ENCODE measurements at regions not wholly inside any gene's neighbourhood (a gene's known extent, or its start where the extent isn't known, plus 50 kb on each side); places are given as distances from the start of the nearest gene placed in this dataset.

DNA sequence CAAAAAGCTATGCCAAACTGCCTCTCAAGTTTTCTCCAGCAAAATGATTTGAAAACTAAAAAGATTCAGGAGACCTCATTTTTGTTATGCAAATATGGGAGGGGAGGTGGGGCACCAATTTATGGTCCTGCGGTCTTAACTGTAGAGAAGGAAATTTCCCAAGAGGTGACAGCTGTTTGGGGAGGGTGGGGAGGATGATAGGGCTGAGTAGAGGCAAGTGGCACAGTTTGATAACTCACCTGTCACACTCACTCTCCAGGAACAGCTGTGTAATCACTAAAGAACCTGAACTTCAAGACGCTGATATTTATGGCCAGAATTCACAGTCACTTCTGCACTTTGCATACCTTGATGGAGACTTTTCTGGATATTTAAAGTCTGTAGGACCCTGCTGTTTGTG is 232.9 kb upstream of the STARD13 start:
- TF ChIP-seq, protein P1, sequence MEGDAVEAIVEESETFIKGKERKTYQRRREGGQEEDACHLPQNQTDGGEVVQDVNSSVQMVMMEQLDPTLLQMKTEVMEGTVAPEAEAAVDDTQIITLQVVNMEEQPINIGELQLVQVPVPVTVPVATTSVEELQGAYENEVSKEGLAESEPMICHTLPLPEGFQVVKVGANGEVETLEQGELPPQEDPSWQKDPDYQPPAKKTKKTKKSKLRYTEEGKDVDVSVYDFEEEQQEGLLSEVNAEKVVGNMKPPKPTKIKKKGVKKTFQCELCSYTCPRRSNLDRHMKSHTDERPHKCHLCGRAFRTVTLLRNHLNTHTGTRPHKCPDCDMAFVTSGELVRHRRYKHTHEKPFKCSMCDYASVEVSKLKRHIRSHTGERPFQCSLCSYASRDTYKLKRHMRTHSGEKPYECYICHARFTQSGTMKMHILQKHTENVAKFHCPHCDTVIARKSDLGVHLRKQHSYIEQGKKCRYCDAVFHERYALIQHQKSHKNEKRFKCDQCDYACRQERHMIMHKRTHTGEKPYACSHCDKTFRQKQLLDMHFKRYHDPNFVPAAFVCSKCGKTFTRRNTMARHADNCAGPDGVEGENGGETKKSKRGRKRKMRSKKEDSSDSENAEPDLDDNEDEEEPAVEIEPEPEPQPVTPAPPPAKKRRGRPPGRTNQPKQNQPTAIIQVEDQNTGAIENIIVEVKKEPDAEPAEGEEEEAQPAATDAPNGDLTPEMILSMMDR (conservative IDR thresholded peaks at IDR 0.05; ENCODE audit: low read depth, low read length) = no peak
- no peak for TF ChIP-seq EZH2 (IDR thresholded peaks at IDR 0.05; ENCODE audit: borderline replicate concordance, low read depth, low read length, poor library complexity, severe bottlenecking)
